Adrenal gland (tissue), 9 donors: ENCODE measurements at regions not wholly inside any gene's neighbourhood (a gene's known extent, or its start where the extent isn't known, plus 50 kb on each side); places are given as distances from the start of the nearest gene placed in this dataset.

Experiments used
- DNase-seq, 7 donors: peaks; one replicate each; pipeline ENCODE4 v3.0.0-alpha.2; 2019 to 2020
- H3K27ac ChIP-seq, 5 donors: fragments of 200-600 bp; sonication (generic) in 4 of 5; 1 replicate in 3 of 5; 2 replicates in 2 of 5; pipeline versions ENCODE4 v1.5.1 to v1.8.0; 2016 to 2020; ENCODE audit warnings: mild to moderate bottlenecking in 1 of 5
- H3K27me3 ChIP-seq: fragments of 200-600 bp; 2 replicates; pipeline ENCODE4 v1.8.0; 2021
- H3K36me3 ChIP-seq, 2 donors: fragments of 200-600 bp; replicated peaks in 1 of 2; 1 replicate in 1 of 2; 2 replicates in 1 of 2; pipeline versions ENCODE4 v1.5.1 to v1.8.0; 2018 to 2022
- H3K4me1 ChIP-seq, 2 donors: fragments of 200-600 bp; replicated peaks in 1 of 2; 1 replicate in 1 of 2; 2 replicates in 1 of 2; pipeline versions ENCODE4 v1.5.1 to v1.8.0; 2018 to 2021
- H3K4me3 ChIP-seq, 4 donors: fragments of 200-600 bp; sonication (generic) in 3 of 4; one replicate each; pipeline ENCODE4 v1.5.1; 2016 to 2018
- H3K9me3 ChIP-seq, 3 donors: fragments of 200-600 bp; sonication (generic) in 1 of 3; replicated peaks in 1 of 3; 1 replicate in 2 of 3; 2 replicates in 1 of 3; pipeline versions ENCODE4 v1.5.1 to v1.8.0; 2016 to 2021
- POLR2A ChIP-seq, 2 donors: fragments of 450-650 bp; IDR thresholded peaks; one replicate each; pipeline ENCODE4 v1.6.1; 2017; ENCODE audit warnings: antibody characterized with exemption in 2 of 2, mild to moderate bottlenecking in 2 of 2, moderate library complexity in 1 of 2
- WGBS, 4 donors: extraction: QIAGEN DNeasy Blood & Tissue Kit in 2 of 4; methylation state at CpG; one replicate each; pipeline versions ENCODE4 v1.1.5 to v1.1.7; 2013 to 2017; 5-methylcytosine and 5-hydroxymethylcytosine counted together
- intact Hi-C, 2 donors: fragments of 100-400 bp; cut with DNase I; formaldehyde crosslinking; loops; one replicate each; pipeline versions ENCODE4 v1.14.1 to v1.15.0; 2022 to 2023
- TF ChIP-seq, protein P1 (sequence below), 6 experiments: fragments of 450-650 bp in 4 of 6; fragments of 200-600 bp in 2 of 6; sonication (generic) in 1 of 6; IDR thresholded peaks; 1 replicate in 5 of 6; 2 replicates in 1 of 6; pipeline versions ENCODE4 v1.5.1 to v1.8.0; 2016 to 2021; ENCODE audit warnings: antibody characterized with exemption in 6 of 6, mild to moderate bottlenecking in 2 of 6, moderate library complexity in 1 of 6
- donor health status: healthy with polysubstance abuse.
- donor health status: Bipolar disorder and iron deficiency.
- donor health status: DM: yes; HTN: yes; CAD: no.
- donor health status: DM: no; HTN: no; CAD: no.
- donor health status: DM: no; HTN: no; CAD: no.

DNA sequence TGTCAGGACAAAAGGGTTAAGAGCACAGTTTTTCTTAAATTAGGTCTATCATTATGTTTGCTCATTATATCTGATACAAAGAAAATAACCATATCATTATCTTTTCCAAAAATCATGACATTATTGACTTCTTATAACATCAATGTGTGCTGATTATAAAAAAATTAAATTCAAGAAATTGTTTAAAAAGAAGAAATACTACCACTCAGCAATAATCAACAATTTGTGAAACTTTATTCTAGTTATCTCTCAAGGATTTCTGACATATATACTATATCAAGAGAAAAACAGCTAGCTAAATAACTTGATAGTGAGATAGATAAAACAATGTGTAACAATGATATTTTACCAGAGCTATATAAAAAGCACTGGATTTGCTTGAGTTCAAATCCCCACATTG lies 360.7 kb upstream of the PHF14 start:
- no peak for DNase-seq
- Histone ChIP-seq H3K27ac (no peak overlapping the region), H3K9me3 (no peaks in the 10 kb centered on the region), H3K36me3 (no peaks in the 10 kb centered on the region), H3K4me3 (no peak overlapping the region), H3K27me3 (no peaks in the 10 kb centered on the region), H3K4me1 (no peaks in the 10 kb centered on the region)
- TF ChIP-seq POLR2A (IDR thresholded peaks at IDR 0.05): no peak
- TF ChIP-seq, protein P1, sequence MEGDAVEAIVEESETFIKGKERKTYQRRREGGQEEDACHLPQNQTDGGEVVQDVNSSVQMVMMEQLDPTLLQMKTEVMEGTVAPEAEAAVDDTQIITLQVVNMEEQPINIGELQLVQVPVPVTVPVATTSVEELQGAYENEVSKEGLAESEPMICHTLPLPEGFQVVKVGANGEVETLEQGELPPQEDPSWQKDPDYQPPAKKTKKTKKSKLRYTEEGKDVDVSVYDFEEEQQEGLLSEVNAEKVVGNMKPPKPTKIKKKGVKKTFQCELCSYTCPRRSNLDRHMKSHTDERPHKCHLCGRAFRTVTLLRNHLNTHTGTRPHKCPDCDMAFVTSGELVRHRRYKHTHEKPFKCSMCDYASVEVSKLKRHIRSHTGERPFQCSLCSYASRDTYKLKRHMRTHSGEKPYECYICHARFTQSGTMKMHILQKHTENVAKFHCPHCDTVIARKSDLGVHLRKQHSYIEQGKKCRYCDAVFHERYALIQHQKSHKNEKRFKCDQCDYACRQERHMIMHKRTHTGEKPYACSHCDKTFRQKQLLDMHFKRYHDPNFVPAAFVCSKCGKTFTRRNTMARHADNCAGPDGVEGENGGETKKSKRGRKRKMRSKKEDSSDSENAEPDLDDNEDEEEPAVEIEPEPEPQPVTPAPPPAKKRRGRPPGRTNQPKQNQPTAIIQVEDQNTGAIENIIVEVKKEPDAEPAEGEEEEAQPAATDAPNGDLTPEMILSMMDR (IDR thresholded peaks at IDR 0.05): no peak
- intact Hi-C loops: no loop called here

GRCh38 chr7:10618953-10619352 lies 354.7 kb upstream of the PHF14 start:
- no peaks in the 10 kb centered on the region for H3K36me3 ChIP-seq
- no peak overlapping the region for H3K27ac ChIP-seq
- H3K9me3 ChIP-seq: no peaks in the 10 kb centered on the region
- H3K4me1 ChIP-seq: no peaks in the 10 kb centered on the region
- no peak for DNase-seq
- no peak overlapping the region for H3K4me3 ChIP-seq
- TF ChIP-seq POLR2A (IDR thresholded peaks at IDR 0.05): no peak
- TF ChIP-seq, protein P1 (IDR thresholded peaks at IDR 0.05): no peak
- WGBS, 4 donors: 51 to 58% (median 56%) methylated on average over 3 of the region's 3 CpGs
- no peaks in the 10 kb centered on the region for H3K27me3 ChIP-seq
- intact Hi-C loops: no loop called here

DNA sequence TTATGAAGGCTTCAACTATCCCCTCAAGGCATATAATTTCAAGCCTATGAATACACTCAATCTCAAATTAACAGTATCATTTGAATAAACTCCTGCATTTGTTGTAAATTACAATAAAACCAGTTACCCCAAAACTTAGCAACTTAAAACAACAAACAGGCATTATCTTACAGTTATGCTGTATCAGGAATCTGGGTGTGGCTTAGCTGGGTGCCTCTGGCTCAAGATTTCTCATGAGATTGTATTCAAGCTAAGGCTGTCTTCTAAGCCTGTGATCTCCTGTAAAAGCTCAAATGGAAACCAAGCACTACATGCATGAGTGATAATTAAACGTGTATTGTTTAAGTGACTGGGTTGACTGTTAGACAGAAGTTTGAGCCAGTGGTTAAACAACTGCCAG lies 341.0 kb upstream of the PHF14 start:
- 19 to 89% (median 79%) methylated on average over 1 of the region's 1 CpG for WGBS, 4 donors
- TF ChIP-seq, protein P1 (IDR thresholded peaks at IDR 0.05): no peak
- TF ChIP-seq POLR2A (IDR thresholded peaks at IDR 0.05): no peak

GRCh38 chr7:10634239-10634638 lies 339.4 kb upstream of the PHF14 start:
- no peaks in the 10 kb centered on the region for H3K4me1 ChIP-seq
- H3K4me3 ChIP-seq: no peak overlapping the region
- H3K27ac ChIP-seq: no peak overlapping the region
- no peak for TF ChIP-seq POLR2A (IDR thresholded peaks at IDR 0.05)
- TF ChIP-seq, protein P1 (IDR thresholded peaks at IDR 0.05): no peak
- DNase-seq: no peak
- H3K9me3 ChIP-seq: no peaks in the 10 kb centered on the region
- H3K27me3 ChIP-seq: no peaks in the 10 kb centered on the region
- H3K36me3 ChIP-seq: no peaks in the 10 kb centered on the region
- 54 to 65% (median 63%) methylated on average over 2 of the region's 2 CpGs for WGBS, 4 donors
- intact Hi-C loops: no loop called here

More for the DNA sequence above, 341.0 kb upstream of the PHF14 start:
- no peak for DNase-seq
- no peaks in the 10 kb centered on the region for H3K9me3 ChIP-seq
- no peaks in the 10 kb centered on the region for H3K36me3 ChIP-seq
- no peaks in the 10 kb centered on the region for H3K4me1 ChIP-seq
- no peaks in the 10 kb centered on the region for H3K27me3 ChIP-seq
- no peak overlapping the region for H3K27ac ChIP-seq
- intact Hi-C loops: no loop called here
- H3K4me3 ChIP-seq: no peak overlapping the region
